Hepatocyte (in vitro differentiated cells): ENCODE measurements at regions not wholly inside any gene's neighbourhood (a gene's known extent, or its start where the extent isn't known, plus 50 kb on each side); places are given as distances from the start of the nearest gene placed in this dataset.

Experiments used
- DNase-seq: peaks from one replicate; pipeline ENCODE4 v3.0.0-alpha.2; 2016; ENCODE audit warnings: low spot score
- H2AFZ ChIP-seq: fragments of 200-600 bp; sonication (generic); 2 replicates; pipeline ENCODE4 v1.6.0; 2016; ENCODE audit warnings: antibody characterized with exemption, mild to moderate bottlenecking
- H3K27ac ChIP-seq: fragments of 200-600 bp; sonication (generic); 2 replicates; pipeline ENCODE4 v1.5.1; 2016; ENCODE audit warnings: mild to moderate bottlenecking
- H3K27me3 ChIP-seq: fragments of 200-600 bp; sonication (generic); 2 replicates; pipeline ENCODE4 v1.6.1; 2016
- H3K36me3 ChIP-seq: fragments of 200-600 bp; sonication (generic); replicated peaks from 2 replicates; pipeline ENCODE4 v1.5.1; 2016; ENCODE audit warnings: low read depth; ENCODE audit not compliant: insufficient read depth
- H3K4me1 ChIP-seq: fragments of 200-600 bp; sonication (generic); 2 replicates; pipeline ENCODE4 v1.5.1; 2016; ENCODE audit warnings: mild to moderate bottlenecking, moderate library complexity; ENCODE audit not compliant: insufficient read depth
- H3K4me2 ChIP-seq: fragments of 200-600 bp; sonication (generic); 2 replicates; pipeline ENCODE4 v1.6.0; 2016
- H3K4me3 ChIP-seq: fragments of 200-600 bp; sonication (generic); 2 replicates; pipeline ENCODE4 v1.5.1; 2016; ENCODE audit warnings: mild to moderate bottlenecking
- H3K79me2 ChIP-seq: fragments of 200-600 bp; sonication (generic); 2 replicates; pipeline ENCODE4 v1.6.0; 2017; ENCODE audit warnings: mild to moderate bottlenecking
- H3K9me2 ChIP-seq: fragments of 200-600 bp; sonication (generic); replicated peaks from 2 replicates; pipeline ENCODE4 v1.6.0; 2017; ENCODE audit warnings: mild to moderate bottlenecking; ENCODE audit not compliant: insufficient read depth
- H3K9me3 ChIP-seq: fragments of 200-600 bp; sonication (generic); 2 replicates; pipeline ENCODE4 v1.5.1; 2016; ENCODE audit warnings: low read depth, mild to moderate bottlenecking
- H4K20me1 ChIP-seq: fragments of 200-600 bp; sonication (generic); 2 replicates; pipeline ENCODE4 v1.6.0; 2016; ENCODE audit warnings: mild to moderate bottlenecking; ENCODE audit not compliant: insufficient read depth, poor library complexity, severe bottlenecking
- EZH2 ChIP-seq: fragments of 200-600 bp; sonication (generic); IDR thresholded peaks from 2 replicates; pipeline ENCODE4 v1.6.1; 2016; ENCODE audit warnings: antibody characterized with exemption, mild to moderate bottlenecking, borderline replicate concordance
- EZH2phosphoT487 ChIP-seq: fragments of 200-600 bp; sonication (generic); IDR thresholded peaks from one replicate; pipeline ENCODE4 v1.6.1; 2018; ENCODE audit warnings: antibody characterized with exemption, mild to moderate bottlenecking, low read depth, moderate library complexity; ENCODE audit not compliant: unreplicated experiment, severe bottlenecking
- WGBS: methylation state at CpG from one replicate; pipeline ENCODE4 v1.1.6; 2016; ENCODE audit warnings: low lambda C conversion rate; ENCODE audit errors: missing lambda C conversion rate; 5-methylcytosine and 5-hydroxymethylcytosine counted together
- TF ChIP-seq, protein P1 (sequence below): fragments of 200-600 bp; sonication (generic); IDR thresholded peaks from 2 replicates; pipeline ENCODE4 v1.5.1; 2016; ENCODE audit warnings: antibody characterized with exemption, mild to moderate bottlenecking; ENCODE audit not compliant: poor library complexity

DNA sequence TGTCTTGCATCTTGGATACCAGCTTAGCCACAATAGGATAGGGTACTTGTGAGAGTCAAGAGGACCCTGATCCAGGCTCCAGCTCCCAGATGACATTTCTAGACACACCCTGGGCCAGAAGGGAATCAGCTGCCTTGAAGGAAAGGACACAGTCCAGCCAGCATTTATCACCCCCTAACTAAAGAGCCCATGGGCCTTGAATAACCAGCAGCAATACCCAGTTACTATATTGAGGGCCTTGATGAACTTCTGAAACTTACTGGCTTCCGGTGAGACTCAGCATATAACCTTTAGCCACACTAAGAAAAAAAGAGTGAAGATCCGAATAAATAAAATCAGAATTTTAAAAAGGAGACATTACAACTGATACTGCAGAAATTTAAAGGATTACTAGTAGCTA is 1135.4 kb downstream of the LRFN5 start:
- no peak overlapping the region for H3K4me2 ChIP-seq
- no peaks in the 10 kb centered on the region for H3K36me3 ChIP-seq
- no peak overlapping the region for H3K27ac ChIP-seq
- no peak overlapping the region for H3K4me3 ChIP-seq
- H3K27me3 ChIP-seq: no peaks in the 10 kb centered on the region
- 90% methylated on average over 2 of the region's 2 CpGs for WGBS
- H3K4me1 ChIP-seq: no peaks in the 10 kb centered on the region
- H3K9me2 ChIP-seq: no peaks in the 10 kb centered on the region
- no peaks in the 10 kb centered on the region for H4K20me1 ChIP-seq
- H2AFZ ChIP-seq: no peak overlapping the region
- no peak for DNase-seq
- no peaks in the 10 kb centered on the region for H3K9me3 ChIP-seq
- no peaks in the 10 kb centered on the region for H3K79me2 ChIP-seq
- TF ChIP-seq, protein P1, sequence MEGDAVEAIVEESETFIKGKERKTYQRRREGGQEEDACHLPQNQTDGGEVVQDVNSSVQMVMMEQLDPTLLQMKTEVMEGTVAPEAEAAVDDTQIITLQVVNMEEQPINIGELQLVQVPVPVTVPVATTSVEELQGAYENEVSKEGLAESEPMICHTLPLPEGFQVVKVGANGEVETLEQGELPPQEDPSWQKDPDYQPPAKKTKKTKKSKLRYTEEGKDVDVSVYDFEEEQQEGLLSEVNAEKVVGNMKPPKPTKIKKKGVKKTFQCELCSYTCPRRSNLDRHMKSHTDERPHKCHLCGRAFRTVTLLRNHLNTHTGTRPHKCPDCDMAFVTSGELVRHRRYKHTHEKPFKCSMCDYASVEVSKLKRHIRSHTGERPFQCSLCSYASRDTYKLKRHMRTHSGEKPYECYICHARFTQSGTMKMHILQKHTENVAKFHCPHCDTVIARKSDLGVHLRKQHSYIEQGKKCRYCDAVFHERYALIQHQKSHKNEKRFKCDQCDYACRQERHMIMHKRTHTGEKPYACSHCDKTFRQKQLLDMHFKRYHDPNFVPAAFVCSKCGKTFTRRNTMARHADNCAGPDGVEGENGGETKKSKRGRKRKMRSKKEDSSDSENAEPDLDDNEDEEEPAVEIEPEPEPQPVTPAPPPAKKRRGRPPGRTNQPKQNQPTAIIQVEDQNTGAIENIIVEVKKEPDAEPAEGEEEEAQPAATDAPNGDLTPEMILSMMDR: no peak
- no peak for TF ChIP-seq EZH2
- TF ChIP-seq EZH2phosphoT487: no peak

- Histone ChIP-seq H3K79me2 (no peaks in the 10 kb centered on the region), H3K27me3 (no peaks in the 10 kb centered on the region), H3K9me2 (no peaks in the 10 kb centered on the region), H3K9me3 (no peaks in the 10 kb centered on the region), H3K4me3 (no peak overlapping the region), H3K4me2 (no peak overlapping the region), H3K4me1 (no peaks in the 10 kb centered on the region), H3K36me3 (no peaks in the 10 kb centered on the region), H3K27ac (no peak overlapping the region), H4K20me1 (no peaks in the 10 kb centered on the region), H2AFZ (no peak overlapping the region)
- WGBS: 68% methylated on average over 1 of the region's 1 CpG
- no peak for TF ChIP-seq EZH2
- TF ChIP-seq, protein P1: no peak
- TF ChIP-seq EZH2phosphoT487: no peak
- DNase-seq: no peak
These were observed 1129.7 kb downstream of the LRFN5 start for GRCh38 chr14:42736408-42736807.

- no peak overlapping the region for H3K4me3 ChIP-seq
- H3K4me1 ChIP-seq: no peaks in the 10 kb centered on the region
- no peak for TF ChIP-seq EZH2phosphoT487
- TF ChIP-seq EZH2: no peak
- H3K36me3 ChIP-seq: no peaks in the 10 kb centered on the region
- H3K9me3 ChIP-seq: no peaks in the 10 kb centered on the region
- no peak for DNase-seq
- H2AFZ ChIP-seq: no peak overlapping the region
- no peaks in the 10 kb centered on the region for H3K27me3 ChIP-seq
- no peaks in the 10 kb centered on the region for H3K79me2 ChIP-seq
- H3K4me2 ChIP-seq: no peak overlapping the region
- no peak overlapping the region for H3K27ac ChIP-seq
- no peaks in the 10 kb centered on the region for H3K9me2 ChIP-seq
- H4K20me1 ChIP-seq: no peaks in the 10 kb centered on the region
- WGBS: 63% methylated on average over 1 of the region's 1 CpG
These were observed 1127.4 kb downstream of the LRFN5 start for GRCh38 chr14:42734041-42734440.

GRCh38 chr14:42732005-42732404 is 1125.3 kb downstream of the LRFN5 start:
- TF ChIP-seq EZH2phosphoT487 (no peak), EZH2 (no peak)
- TF ChIP-seq, protein P1: no peak
- no peaks in the 10 kb centered on the region for H3K79me2 ChIP-seq
- H3K4me2 ChIP-seq: no peak overlapping the region
- H3K9me3 ChIP-seq: no peaks in the 10 kb centered on the region
- DNase-seq: no peak
- no peak overlapping the region for H3K4me3 ChIP-seq
- H2AFZ ChIP-seq: no peak overlapping the region
- H3K27me3 ChIP-seq: no peaks in the 10 kb centered on the region
- no peaks in the 10 kb centered on the region for H4K20me1 ChIP-seq
- no peaks in the 10 kb centered on the region for H3K9me2 ChIP-seq
- no peaks in the 10 kb centered on the region for H3K4me1 ChIP-seq
- no peaks in the 10 kb centered on the region for H3K36me3 ChIP-seq
- no peak overlapping the region for H3K27ac ChIP-seq
